HG03064 (cell line): ENCODE measurements at regions not wholly inside any gene's neighbourhood (a gene's known extent, or its start where the extent isn't known, plus 50 kb on each side); places are given as distances from the start of the nearest gene placed in this dataset.
"Not testable (repeated sequence)": the region's sequence is repeated elsewhere in the genome, so short reads cannot be mapped to it uniquely, and the experiment has no call there.

Experiments used
- ATAC-seq: cut with Tn5 transposase; IDR thresholded peaks from one replicate; pipeline ENCODE4 v1.9.1; 2021; ENCODE audit warnings: low read depth; ENCODE audit not compliant: unreplicated experiment

GRCh38 chr13:68988176-68988575 is 1119.5 kb upstream of the ATXN8OS start:
- no peak for ATAC-seq

GRCh38 chr13:68987585-68987984 is 1120.0 kb upstream of the ATXN8OS start:
- ATAC-seq = no peak

- no peak for ATAC-seq
Observed at GRCh38 chr13:68984688-68985319, 1122.8 kb upstream of the ATXN8OS start.

GRCh38 chr13:68982961-68983619 is 1124.5 kb upstream of the ATXN8OS start:
- no peak for ATAC-seq

GRCh38 chr13:68976287-68976686 is 1131.3 kb upstream of the ATXN8OS start:
- no peak for ATAC-seq

- no peak for ATAC-seq
Observed at GRCh38 chr13:68970532-68970931, 1137.1 kb upstream of the ATXN8OS start.

GRCh38 chr13:68948586-68948985 is 1159.0 kb upstream of the ATXN8OS start:
- no peak for ATAC-seq

GRCh38 chr13:68944272-68944671 is 1163.4 kb upstream of the ATXN8OS start:
- ATAC-seq = no peak

GRCh38 chr13:68940049-68940448 is 1167.6 kb upstream of the ATXN8OS start:
- ATAC-seq = no peak

GRCh38 chr13:68938639-68939038 is 1169.0 kb upstream of the ATXN8OS start:
- no peak for ATAC-seq

- no peak for ATAC-seq
Observed at GRCh38 chr13:68929075-68929745, 1178.4 kb upstream of the ATXN8OS start.

- no peak for ATAC-seq
Observed at GRCh38 chr13:68927387-68928026, 1180.1 kb upstream of the ATXN8OS start.

- ATAC-seq = no peak
Observed at GRCh38 chr13:68923995-68924394, 1183.6 kb upstream of the ATXN8OS start.

- ATAC-seq = no peak
Observed at GRCh38 chr13:68908879-68909278, 1198.7 kb upstream of the ATXN8OS start.

- ATAC-seq = no peak
Observed at GRCh38 chr13:68905186-68905585, 1202.4 kb upstream of the ATXN8OS start.

- no peak for ATAC-seq
Observed at GRCh38 chr13:68897331-68897928, 1210.2 kb upstream of the ATXN8OS start.

GRCh38 chr13:68895696-68896095 is 1211.9 kb upstream of the ATXN8OS start:
- ATAC-seq = no peak

- ATAC-seq = not testable (repeated sequence)
Observed at GRCh38 chr13:68893721-68894120, 1213.9 kb upstream of the ATXN8OS start.

- ATAC-seq = not testable (repeated sequence)
Observed at GRCh38 chr13:68892596-68892995, 1215.0 kb upstream of the ATXN8OS start.

- ATAC-seq = not testable (repeated sequence)
Observed at GRCh38 chr13:68890101-68890500, 1217.5 kb upstream of the ATXN8OS start.

GRCh38 chr13:68888832-68889231 is 1218.8 kb upstream of the ATXN8OS start:
- no peak for ATAC-seq
